HepG2 (cell line): ENCODE measurements at regions not wholly inside any gene's neighbourhood (a gene's known extent, or its start where the extent isn't known, plus 50 kb on each side); places are given as distances from the start of the nearest gene placed in this dataset.

Experiments
- CEBPB ChIP-seq: IDR thresholded peaks from 2 replicates; pipeline ENCODE4 v1.6.1; 2011; ENCODE audit warnings: low read depth, low read length, improper control_type of control experiment, borderline replicate concordance
- ELF1 ChIP-seq: sonication (generic); formaldehyde crosslinking; IDR thresholded peaks from 2 replicates; pipeline ENCODE4 v1.4.0; 2020; ENCODE audit warnings: missing genetic modification reagents
- GATA4 ChIP-seq: sonication (generic); IDR thresholded peaks from 2 replicates; pipeline ENCODE4 v1.6.1; 2016; ENCODE audit warnings: antibody characterized with exemption, low read depth, borderline replicate concordance
- MZF1 ChIP-seq: sonication (generic); formaldehyde crosslinking; IDR thresholded peaks from 2 replicates; pipeline ENCODE4 v1.8.1; 2023; ENCODE audit warnings: mild to moderate bottlenecking, missing genetic modification reagents, borderline replicate concordance
- NBN ChIP-seq: fragments of 450-650 bp; conservative IDR thresholded peaks from 2 replicates; pipeline ENCODE4 v1.6.1; 2017
- NFATC3 ChIP-seq: sonication (generic); formaldehyde crosslinking; IDR thresholded peaks from 2 replicates; pipeline ENCODE4 v1.5.1; 2020; ENCODE audit warnings: mild to moderate bottlenecking, missing genetic modification reagents
- SOX13 ChIP-seq, 3 experiments: fragments of 450-650 bp in 1 of 3; sonication (generic) in 1 of 3; formaldehyde crosslinking in 1 of 3; IDR thresholded peaks in 2 of 3; conservative IDR thresholded peaks in 1 of 3; 2 replicates each; pipeline versions ENCODE4 v1.5.0 to v1.6.1; 2016 to 2020; ENCODE audit warnings: antibody characterized with exemption in 1 of 3, mild to moderate bottlenecking in 1 of 3, missing compliant biosample characterization in 1 of 3, missing genetic modification reagents in 1 of 3, moderate library complexity in 1 of 3
- TBL1XR1 ChIP-seq: fragments of 150-350 bp; IDR thresholded peaks from 2 replicates; pipeline ENCODE4 v1.6.1; 2014; ENCODE audit warnings: borderline replicate concordance, low read length; ENCODE audit not compliant: partially characterized antibody
- ZKSCAN5 ChIP-seq: sonication (generic); formaldehyde crosslinking; IDR thresholded peaks from 2 replicates; pipeline ENCODE4 v1.5.1; 2020; ENCODE audit warnings: mild to moderate bottlenecking, missing genetic modification reagents
- ZNF235 ChIP-seq: sonication (generic); formaldehyde crosslinking; IDR thresholded peaks from 2 replicates; pipeline ENCODE4 v1.8.1; 2023; ENCODE audit warnings: mild to moderate bottlenecking, missing genetic modification reagents, borderline replicate concordance
- ZNF441 ChIP-seq: sonication (generic); formaldehyde crosslinking; IDR thresholded peaks from 2 replicates; pipeline ENCODE4 v1.7.0; 2021; ENCODE audit warnings: missing genetic modification reagents, borderline replicate concordance
- TF ChIP-seq, protein P1 (sequence below): sonication (generic); formaldehyde crosslinking; IDR thresholded peaks from 2 replicates; pipeline ENCODE4 v1.9.0; 2022; ENCODE audit warnings: low read depth, missing genetic modification reagents
- TF ChIP-seq, protein P2 (sequence below): sonication (generic); formaldehyde crosslinking; IDR thresholded peaks from 2 replicates; pipeline ENCODE4 v1.9.0; 2021; ENCODE audit warnings: missing genetic modification reagents, borderline replicate concordance

DNA sequence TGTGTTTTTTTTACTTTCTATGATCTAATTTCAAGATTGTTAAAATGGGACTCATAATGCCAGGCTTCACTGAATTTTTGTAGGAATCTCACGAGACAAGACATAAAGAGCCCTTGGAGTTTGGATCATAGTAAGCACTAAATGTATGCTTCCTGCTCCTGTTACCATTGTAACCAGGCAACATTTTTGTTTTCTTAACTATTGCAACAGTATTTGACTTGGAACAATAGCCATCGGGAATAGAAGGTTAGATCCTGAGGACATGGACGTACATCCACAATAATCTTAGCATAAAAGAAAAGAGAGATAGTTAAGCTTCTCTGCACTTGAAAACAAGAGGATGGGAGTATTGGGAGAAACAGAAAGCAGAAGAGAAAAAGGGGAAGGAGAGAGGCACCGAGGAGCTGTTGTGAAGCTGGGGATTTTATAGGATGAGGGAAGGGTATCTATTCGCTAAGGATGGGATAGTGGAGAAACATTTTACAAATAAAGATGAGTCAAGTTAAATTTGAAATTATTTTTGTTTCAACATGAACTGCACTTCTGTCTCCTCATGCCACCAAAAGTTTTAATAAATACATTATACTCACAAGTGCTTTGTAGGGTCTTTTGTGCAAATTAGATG lies 131.4 kb downstream of the TMCO5A start (continued):
- no peak for TF ChIP-seq GATA4
- TF ChIP-seq, protein P1, sequence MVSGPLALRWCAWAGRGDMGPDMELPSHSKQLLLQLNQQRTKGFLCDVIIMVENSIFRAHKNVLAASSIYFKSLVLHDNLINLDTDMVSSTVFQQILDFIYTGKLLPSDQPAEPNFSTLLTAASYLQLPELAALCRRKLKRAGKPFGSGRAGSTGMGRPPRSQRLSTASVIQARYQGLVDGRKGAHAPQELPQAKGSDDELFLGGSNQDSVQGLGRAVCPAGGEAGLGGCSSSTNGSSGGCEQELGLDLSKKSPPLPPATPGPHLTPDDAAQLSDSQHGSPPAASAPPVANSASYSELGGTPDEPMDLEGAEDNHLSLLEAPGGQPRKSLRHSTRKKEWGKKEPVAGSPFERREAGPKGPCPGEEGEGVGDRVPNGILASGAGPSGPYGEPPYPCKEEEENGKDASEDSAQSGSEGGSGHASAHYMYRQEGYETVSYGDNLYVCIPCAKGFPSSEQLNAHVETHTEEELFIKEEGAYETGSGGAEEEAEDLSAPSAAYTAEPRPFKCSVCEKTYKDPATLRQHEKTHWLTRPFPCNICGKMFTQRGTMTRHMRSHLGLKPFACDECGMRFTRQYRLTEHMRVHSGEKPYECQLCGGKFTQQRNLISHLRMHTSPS (CRISPR knock-in tag), result no peak
- no peak for TF ChIP-seq ZKSCAN5 (CRISPR knock-in tag)
- TF ChIP-seq ELF1, result no peak
- no peak for TF ChIP-seq TBL1XR1
- peak; percentile 50; the same call in 1 of the 2 replicates for TF ChIP-seq CEBPB
- no peak for TF ChIP-seq NBN
- TF ChIP-seq ZNF441 (CRISPR knock-in tag), result no peak
- TF ChIP-seq ZNF235 (CRISPR knock-in tag), result no peak
- TF ChIP-seq, protein P2, sequence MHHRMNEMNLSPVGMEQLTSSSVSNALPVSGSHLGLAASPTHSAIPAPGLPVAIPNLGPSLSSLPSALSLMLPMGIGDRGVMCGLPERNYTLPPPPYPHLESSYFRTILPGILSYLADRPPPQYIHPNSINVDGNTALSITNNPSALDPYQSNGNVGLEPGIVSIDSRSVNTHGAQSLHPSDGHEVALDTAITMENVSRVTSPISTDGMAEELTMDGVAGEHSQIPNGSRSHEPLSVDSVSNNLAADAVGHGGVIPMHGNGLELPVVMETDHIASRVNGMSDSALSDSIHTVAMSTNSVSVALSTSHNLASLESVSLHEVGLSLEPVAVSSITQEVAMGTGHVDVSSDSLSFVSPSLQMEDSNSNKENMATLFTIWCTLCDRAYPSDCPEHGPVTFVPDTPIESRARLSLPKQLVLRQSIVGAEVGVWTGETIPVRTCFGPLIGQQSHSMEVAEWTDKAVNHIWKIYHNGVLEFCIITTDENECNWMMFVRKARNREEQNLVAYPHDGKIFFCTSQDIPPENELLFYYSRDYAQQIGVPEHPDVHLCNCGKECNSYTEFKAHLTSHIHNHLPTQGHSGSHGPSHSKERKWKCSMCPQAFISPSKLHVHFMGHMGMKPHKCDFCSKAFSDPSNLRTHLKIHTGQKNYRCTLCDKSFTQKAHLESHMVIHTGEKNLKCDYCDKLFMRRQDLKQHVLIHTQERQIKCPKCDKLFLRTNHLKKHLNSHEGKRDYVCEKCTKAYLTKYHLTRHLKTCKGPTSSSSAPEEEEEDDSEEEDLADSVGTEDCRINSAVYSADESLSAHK, result no peak
- no peak for TF ChIP-seq NFATC3
- no peak for TF ChIP-seq SOX13 (IDR thresholded peaks at IDR 0.05)
- peak in 1 of 2 experiments; percentile 37; a peak in 1 of 4 replicates for TF ChIP-seq SOX13 (CRISPR knock-in tag; conservative IDR thresholded peaks at IDR 0.05 in 1 of 2, IDR thresholded peaks at IDR 0.05 in 1 of 2)
- no peak for TF ChIP-seq MZF1 (CRISPR knock-in tag)
